SH-SY5Y (cell line): ENCODE measurements at regions not wholly inside any gene's neighbourhood (a gene's known extent, or its start where the extent isn't known, plus 50 kb on each side); places are given as distances from the start of the nearest gene placed in this dataset.

Experiments
- GATA2 ChIP-seq: IDR thresholded peaks from 2 replicates; pipeline ENCODE4 v1.6.1; 2011; ENCODE audit warnings: mild to moderate bottlenecking, low read depth, low read length
- GATA3 ChIP-seq: IDR thresholded peaks from 2 replicates; pipeline ENCODE4 v1.6.1; 2011; ENCODE audit warnings: low read depth, mild to moderate bottlenecking, low read length, moderate library complexity

GRCh38 chr6:27812078-27812804 lies 100.0 kb downstream of the OR2B2 start:
- TF ChIP-seq GATA3, result no peak
- no peak for TF ChIP-seq GATA2
